GM18505 (cell line): ENCODE measurements at regions not wholly inside any gene's neighbourhood (a gene's known extent, or its start where the extent isn't known, plus 50 kb on each side); places are given as distances from the start of the nearest gene placed in this dataset.
"Not testable (repeated sequence)": the region's sequence is repeated elsewhere in the genome, so short reads cannot be mapped to it uniquely, and the experiment has no call there.

Source experiments
- ATAC-seq: cut with Tn5 transposase; IDR thresholded peaks from one replicate; pipeline ENCODE4 v1.9.1; 2021; ENCODE audit not compliant: unreplicated experiment
- POLR2A ChIP-seq: IDR thresholded peaks from 4 replicates; pipeline ENCODE4 v1.6.1; 2011; ENCODE audit warnings: borderline replicate concordance; ENCODE audit not compliant: insufficient read depth, insufficient read length; ENCODE audit errors: extremely low read depth

- TF ChIP-seq POLR2A, result no peak
- ATAC-seq, result no peak
These were observed 434.3 kb downstream of the ETS1 start for GRCh38 chr11:128152796-128153696.

- no peak for ATAC-seq
These were observed 435.6 kb downstream of the ETS1 start for GRCh38 chr11:128151780-128152179.

GRCh38 chr11:128151338-128151737 is 436.0 kb downstream of the ETS1 start:
- no peak for TF ChIP-seq POLR2A
- ATAC-seq, result no peak

More at GRCh38 chr11:128151780-128152179, 435.6 kb downstream of the ETS1 start:
- TF ChIP-seq POLR2A, result no peak

GRCh38 chr11:128148208-128148607 is 439.1 kb downstream of the ETS1 start:
- ATAC-seq, result no peak

GRCh38 chr11:128146926-128147605 is 440.3 kb downstream of the ETS1 start:
- ATAC-seq, result no peak
- TF ChIP-seq POLR2A, result no peak

More at GRCh38 chr11:128148208-128148607, 439.1 kb downstream of the ETS1 start:
- TF ChIP-seq POLR2A, result no peak

GRCh38 chr11:128140293-128140692 is 447.1 kb downstream of the ETS1 start:
- not testable (repeated sequence) for ATAC-seq

GRCh38 chr11:128135451-128135850 is 451.9 kb downstream of the ETS1 start:
- no peak for ATAC-seq
- no peak for TF ChIP-seq POLR2A

- no peak for TF ChIP-seq POLR2A
- no peak for ATAC-seq
These were observed 453.9 kb downstream of the ETS1 start for GRCh38 chr11:128133501-128133900.

- no peak for TF ChIP-seq POLR2A
- no peak for ATAC-seq
These were observed 457.3 kb downstream of the ETS1 start for GRCh38 chr11:128130052-128130451.

GRCh38 chr11:128125723-128126122 is 461.6 kb downstream of the ETS1 start:
- no peak for ATAC-seq
- no peak for TF ChIP-seq POLR2A

- no peak for ATAC-seq
- TF ChIP-seq POLR2A, result no peak
These were observed 470.5 kb downstream of the ETS1 start for GRCh38 chr11:128116885-128117284.

- no peak for TF ChIP-seq POLR2A
- ATAC-seq, result no peak
These were observed 470.9 kb downstream of the ETS1 start for GRCh38 chr11:128116447-128116846.

GRCh38 chr11:128105950-128106349 is 481.4 kb downstream of the ETS1 start:
- no peak for TF ChIP-seq POLR2A
- no peak for ATAC-seq

GRCh38 chr11:128105511-128105910 is 481.8 kb downstream of the ETS1 start:
- ATAC-seq, result no peak
- TF ChIP-seq POLR2A, result no peak
